ENCODE measurements at regions not wholly inside any gene's neighbourhood (a gene's known extent, or its start where the extent isn't known, plus 50 kb on each side); places are given as distances from the start of the nearest gene placed in this dataset.
"Not testable (repeated sequence)": the region's sequence is repeated elsewhere in the genome, so short reads cannot be mapped to it uniquely, and the experiment has no call there.

GRCh38 chr10:126754966-126755365 lies 84.5 kb upstream of the C10orf90 start:
- TF ChIP-seq, protein P1, sequence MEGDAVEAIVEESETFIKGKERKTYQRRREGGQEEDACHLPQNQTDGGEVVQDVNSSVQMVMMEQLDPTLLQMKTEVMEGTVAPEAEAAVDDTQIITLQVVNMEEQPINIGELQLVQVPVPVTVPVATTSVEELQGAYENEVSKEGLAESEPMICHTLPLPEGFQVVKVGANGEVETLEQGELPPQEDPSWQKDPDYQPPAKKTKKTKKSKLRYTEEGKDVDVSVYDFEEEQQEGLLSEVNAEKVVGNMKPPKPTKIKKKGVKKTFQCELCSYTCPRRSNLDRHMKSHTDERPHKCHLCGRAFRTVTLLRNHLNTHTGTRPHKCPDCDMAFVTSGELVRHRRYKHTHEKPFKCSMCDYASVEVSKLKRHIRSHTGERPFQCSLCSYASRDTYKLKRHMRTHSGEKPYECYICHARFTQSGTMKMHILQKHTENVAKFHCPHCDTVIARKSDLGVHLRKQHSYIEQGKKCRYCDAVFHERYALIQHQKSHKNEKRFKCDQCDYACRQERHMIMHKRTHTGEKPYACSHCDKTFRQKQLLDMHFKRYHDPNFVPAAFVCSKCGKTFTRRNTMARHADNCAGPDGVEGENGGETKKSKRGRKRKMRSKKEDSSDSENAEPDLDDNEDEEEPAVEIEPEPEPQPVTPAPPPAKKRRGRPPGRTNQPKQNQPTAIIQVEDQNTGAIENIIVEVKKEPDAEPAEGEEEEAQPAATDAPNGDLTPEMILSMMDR (IDR thresholded peaks at IDR 0.05; ENCODE audit: low read depth, low read length): no peak
- DNase-seq (ENCODE audit: extremely low read depth, low read depth): no peak

GRCh38 chr10:126758867-126759266 lies 88.4 kb upstream of the C10orf90 start:
- no peak for DNase-seq (ENCODE audit: extremely low read depth, low read depth)
- TF ChIP-seq, protein P1 (IDR thresholded peaks at IDR 0.05; ENCODE audit: low read depth, low read length): no peak

DNA sequence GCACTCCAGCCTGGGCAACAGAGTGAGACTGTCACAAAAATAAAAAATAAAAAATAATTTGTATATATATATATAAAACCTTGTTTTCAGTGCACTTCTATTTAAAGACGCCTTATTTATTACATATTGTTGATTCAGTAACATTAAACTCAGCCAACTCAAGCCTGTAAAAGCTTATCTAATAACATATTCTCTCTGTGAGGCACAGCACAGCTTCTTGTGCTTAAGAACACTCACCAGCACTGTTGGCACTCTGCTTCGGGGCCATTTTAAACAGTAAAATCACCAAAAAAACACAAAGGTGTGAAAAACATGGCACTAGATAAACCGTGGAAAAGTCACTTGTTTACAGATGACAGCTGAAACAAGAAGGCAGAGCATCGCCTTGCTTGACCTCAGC lies 89.0 kb upstream of the C10orf90 start:
- no peak for DNase-seq (ENCODE audit: extremely low read depth, low read depth)

GRCh38 chr10:126766646-126767045 lies 96.2 kb upstream of the C10orf90 start:
- not testable (repeated sequence) for DNase-seq (ENCODE audit: extremely low read depth, low read depth)

More for the DNA sequence above, 89.0 kb upstream of the C10orf90 start:
- TF ChIP-seq, protein P1 (IDR thresholded peaks at IDR 0.05; ENCODE audit: low read depth, low read length): no peak

- no peak for DNase-seq (ENCODE audit: extremely low read depth, low read depth)
- TF ChIP-seq, protein P1 (IDR thresholded peaks at IDR 0.05; ENCODE audit: low read depth, low read length): no peak
Observed at GRCh38 chr10:126770809-126771208, 100.3 kb upstream of the C10orf90 start.

DNA sequence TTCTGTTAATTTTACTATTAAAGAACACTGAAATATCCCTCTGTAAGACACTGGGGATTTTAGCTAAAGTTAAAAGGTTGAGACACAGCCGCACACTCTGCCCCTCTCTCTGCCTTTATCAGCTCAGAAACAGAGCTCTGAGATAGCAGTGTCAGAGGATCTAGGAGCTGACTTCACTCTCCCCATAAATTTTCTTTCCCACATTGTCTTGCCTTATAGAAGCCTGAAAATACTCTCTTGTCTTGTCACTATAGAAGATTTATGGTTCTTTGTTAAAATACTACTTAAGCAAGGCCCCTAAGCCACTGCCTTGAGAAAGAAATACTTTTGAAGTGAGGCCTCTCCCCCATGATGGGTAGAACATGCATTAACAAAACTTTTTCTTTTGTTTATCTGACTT lies 105.7 kb upstream of the C10orf90 start:
- TF ChIP-seq, protein P1 (IDR thresholded peaks at IDR 0.05; ENCODE audit: low read depth, low read length): no peak
- DNase-seq (ENCODE audit: extremely low read depth, low read depth): no peak

DNA sequence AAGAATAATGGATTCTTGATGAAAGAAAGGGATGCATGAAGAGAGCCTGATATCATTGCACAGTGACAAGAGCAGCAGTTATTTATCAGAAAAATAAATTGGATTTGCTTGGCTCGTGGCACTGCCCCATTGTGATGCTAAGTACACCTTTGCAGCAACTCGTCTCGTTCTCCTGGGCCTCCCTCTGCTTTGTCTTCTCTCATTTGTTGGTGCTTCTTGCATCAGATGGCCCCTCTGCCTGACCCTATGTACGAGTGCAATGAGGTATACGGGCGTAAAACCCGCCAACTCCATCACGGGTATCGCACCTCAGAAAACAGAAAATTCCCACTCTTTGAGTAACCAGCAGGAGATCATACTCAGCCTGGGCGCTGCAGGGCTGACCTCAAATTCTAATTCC lies 107.2 kb upstream of the C10orf90 start:
- TF ChIP-seq, protein P1 (IDR thresholded peaks at IDR 0.05; ENCODE audit: low read depth, low read length): no peak
- DNase-seq (ENCODE audit: extremely low read depth, low read depth): no peak

DNA sequence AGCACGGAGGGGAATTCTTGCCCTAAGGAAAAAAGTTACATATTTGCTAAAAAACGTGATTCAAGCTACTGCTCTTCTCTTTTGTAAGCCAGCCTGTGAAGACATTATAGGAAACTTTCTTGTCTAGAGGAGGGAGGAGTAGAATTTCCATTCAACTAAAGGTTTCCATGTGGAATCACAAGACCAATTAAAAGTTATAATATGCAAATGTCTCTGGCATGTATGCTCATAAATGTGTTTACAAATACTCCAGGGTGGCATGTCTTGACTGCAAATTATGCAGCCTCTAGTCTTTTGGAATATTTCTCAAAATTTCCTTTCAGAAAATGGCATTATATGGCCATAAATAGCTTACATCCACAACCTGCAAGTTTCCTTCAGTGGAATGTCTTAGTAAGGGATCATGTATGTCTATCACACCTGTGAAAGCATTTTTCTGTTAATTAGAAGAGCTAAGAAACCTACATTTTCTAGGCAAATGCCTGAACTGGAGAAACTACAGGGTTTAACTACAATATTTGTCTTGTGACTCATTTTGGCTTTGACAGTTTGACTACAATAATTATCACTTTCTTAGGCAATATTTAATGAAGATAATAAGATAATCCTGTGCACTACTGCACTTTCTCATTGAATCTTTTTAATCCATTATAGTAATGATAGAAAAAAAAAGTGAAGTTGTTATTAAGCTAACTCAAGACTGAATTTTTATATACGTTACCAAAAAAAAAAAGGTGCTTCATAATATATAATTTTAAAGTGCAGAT lies 111.1 kb upstream of the C10orf90 start:
- TF ChIP-seq, protein P1 (IDR thresholded peaks at IDR 0.05; ENCODE audit: low read depth, low read length): no peak
- no peak for DNase-seq (ENCODE audit: extremely low read depth, low read depth)

Data from AG09319 (cell line).